WTC11 (cell line): ENCODE measurements at regions not wholly inside any gene's neighbourhood (a gene's known extent, or its start where the extent isn't known, plus 50 kb on each side); places are given as distances from the start of the nearest gene placed in this dataset.

Experiments used
- ATAC-seq: fragments of 200-7000 bp; cut with Tn5 transposase; 2 replicates; pipeline ENCODE4 v1.10.0; 2021; ENCODE audit warnings: mild to moderate bottlenecking, moderate library complexity
- CTCF ChIA-PET: fragments of 300-600 bp; sonication (Branson Sonifier 250); formaldehyde crosslinking; loops from one replicate; lab custom pipeline; 2021; ENCODE audit warnings: antibody characterized with exemption; lab: Charles Lee
- POLR2A ChIA-PET: fragments of 350-600 bp; sonication (Branson Sonifier 250); formaldehyde crosslinking; loops from one replicate; lab custom pipeline; 2021; ENCODE audit warnings: antibody characterized with exemption; lab: Charles Lee
- DNase-seq: peaks from one replicate; pipeline ENCODE4 v3.0.0; 2021; ENCODE audit warnings: low spot score
- H3K27ac Mint-ChIP-seq: 2 replicates; pipeline ENCODE4 v1.8.0; 2021; ENCODE audit warnings: mixed read lengths
- H3K27me3 Mint-ChIP-seq: 2 replicates; pipeline ENCODE4 v1.8.0; 2021; ENCODE audit warnings: low read depth, mild to moderate bottlenecking, moderate library complexity, mixed read lengths
- H3K36me3 Mint-ChIP-seq: 2 replicates; pipeline ENCODE4 v1.8.0; 2021; ENCODE audit warnings: mixed read lengths
- H3K4me1 Mint-ChIP-seq: 2 replicates; pipeline ENCODE4 v1.8.0; 2022; ENCODE audit warnings: mixed read lengths
- H3K4me3 Mint-ChIP-seq: 2 replicates; pipeline ENCODE4 v1.8.0; 2021; ENCODE audit warnings: mild to moderate bottlenecking, moderate library complexity, mixed read lengths
- H3K9me3 Mint-ChIP-seq: 2 replicates; pipeline ENCODE4 v1.8.0; 2021; ENCODE audit warnings: mixed read lengths
- CREM ChIP-seq: sonication (generic); formaldehyde crosslinking; IDR thresholded peaks from 2 replicates; pipeline ENCODE4 v1.8.1; 2022; ENCODE audit warnings: mild to moderate bottlenecking, missing genetic modification reagents, moderate library complexity
- ETV6 ChIP-seq: sonication (generic); formaldehyde crosslinking; IDR thresholded peaks from 2 replicates; pipeline ENCODE4 v1.8.1; 2022; ENCODE audit warnings: mild to moderate bottlenecking, missing genetic modification reagents
- IRF2 ChIP-seq: sonication (generic); formaldehyde crosslinking; IDR thresholded peaks from 2 replicates; pipeline ENCODE4 v1.8.0; 2022; ENCODE audit warnings: low read depth, missing genetic modification reagents, borderline replicate concordance
- MXD4 ChIP-seq: fragments of 250-450 bp; sonication (Bioruptor Pico); IDR thresholded peaks from 2 replicates; pipeline ENCODE4 v1.8.0; 2021; ENCODE audit warnings: mild to moderate bottlenecking, moderate library complexity, borderline replicate concordance
- NR1H2 ChIP-seq: sonication (generic); formaldehyde crosslinking; IDR thresholded peaks from 2 replicates; pipeline ENCODE4 v1.9.0; 2021; ENCODE audit warnings: mild to moderate bottlenecking, moderate library complexity, missing genetic modification reagents
- SP1 ChIP-seq: sonication (generic); formaldehyde crosslinking; conservative IDR thresholded peaks from 2 replicates; pipeline ENCODE4 v1.8.1; 2022; ENCODE audit warnings: missing genetic modification reagents
- TCF7 ChIP-seq: sonication (generic); formaldehyde crosslinking; IDR thresholded peaks from 2 replicates; pipeline ENCODE4 v1.8.0; 2022; ENCODE audit warnings: mild to moderate bottlenecking, low read depth, missing genetic modification reagents, moderate library complexity
- TEAD1 ChIP-seq: sonication (generic); formaldehyde crosslinking; IDR thresholded peaks from 2 replicates; pipeline ENCODE4 v1.8.0; 2022; ENCODE audit warnings: mild to moderate bottlenecking, missing genetic modification reagents
- TEAD4 ChIP-seq: sonication (generic); formaldehyde crosslinking; IDR thresholded peaks from 2 replicates; pipeline ENCODE4 v1.8.0; 2022; ENCODE audit warnings: mild to moderate bottlenecking, missing genetic modification reagents
- ZNF232 ChIP-seq: sonication (generic); formaldehyde crosslinking; IDR thresholded peaks from 2 replicates; pipeline ENCODE4 v1.8.0; 2022; ENCODE audit warnings: mild to moderate bottlenecking, missing genetic modification reagents
- ZNF317 ChIP-seq: sonication (generic); formaldehyde crosslinking; IDR thresholded peaks from 2 replicates; pipeline ENCODE4 v1.8.1; 2023; ENCODE audit warnings: low read depth, mild to moderate bottlenecking, moderate library complexity, missing genetic modification reagents, borderline replicate concordance
- TF ChIP-seq, protein P1 (sequence below): sonication (generic); formaldehyde crosslinking; IDR thresholded peaks from 2 replicates; pipeline ENCODE4 v1.8.1; 2022; ENCODE audit warnings: mild to moderate bottlenecking, moderate library complexity, missing genetic modification reagents
- TF ChIP-seq, protein P2 (sequence below): sonication (generic); formaldehyde crosslinking; IDR thresholded peaks from 2 replicates; pipeline ENCODE4 v1.8.1; 2023; ENCODE audit warnings: mild to moderate bottlenecking, moderate library complexity, missing genetic modification reagents
- TF ChIP-seq, protein P3 (sequence below): sonication (generic); formaldehyde crosslinking; IDR thresholded peaks from 2 replicates; pipeline ENCODE4 v1.8.0; 2022; ENCODE audit warnings: missing genetic modification reagents
- TF ChIP-seq, protein P4 (sequence below): sonication (generic); formaldehyde crosslinking; IDR thresholded peaks from 2 replicates; pipeline ENCODE4 v1.8.1; 2022; ENCODE audit warnings: low read depth, missing genetic modification reagents, borderline replicate concordance
- TF ChIP-seq, protein P5 (sequence below): sonication (generic); formaldehyde crosslinking; IDR thresholded peaks from 2 replicates; pipeline ENCODE4 v1.8.0; 2023; ENCODE audit warnings: mild to moderate bottlenecking, missing genetic modification reagents
- TF ChIP-seq, protein P6 (sequence below): sonication (generic); formaldehyde crosslinking; IDR thresholded peaks from 2 replicates; pipeline ENCODE4 v1.8.1; 2022; ENCODE audit warnings: mild to moderate bottlenecking, missing genetic modification reagents, moderate library complexity, borderline replicate concordance
- TF ChIP-seq, protein P7 (sequence below): sonication (generic); formaldehyde crosslinking; IDR thresholded peaks from 2 replicates; pipeline ENCODE4 v1.8.0; 2022; ENCODE audit warnings: mild to moderate bottlenecking, missing genetic modification reagents
- TF ChIP-seq, protein P8 (sequence below): sonication (generic); formaldehyde crosslinking; IDR thresholded peaks from 2 replicates; pipeline ENCODE4 v1.8.0; 2023; ENCODE audit warnings: missing genetic modification reagents

DNA sequence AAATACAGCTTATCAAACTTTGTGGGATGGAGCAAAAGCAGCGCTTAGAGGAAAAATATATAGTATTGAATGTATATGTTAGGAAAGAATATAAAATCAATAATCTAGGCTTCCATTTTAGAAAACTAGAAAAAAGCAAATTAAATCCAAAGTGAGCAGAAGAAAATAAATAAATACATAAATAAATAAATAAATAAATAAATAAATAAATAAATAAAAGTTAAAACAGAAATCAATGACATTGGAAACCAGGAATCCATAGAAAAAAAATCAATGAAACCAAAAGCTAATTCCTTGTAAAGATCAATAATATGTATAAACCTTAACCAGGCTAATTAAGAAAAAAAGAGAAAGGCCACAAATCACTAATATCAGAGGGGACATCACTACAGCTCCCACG, 141.8 kb upstream of the C1QTNF7 start (continued):
- TF ChIP-seq, protein P1, sequence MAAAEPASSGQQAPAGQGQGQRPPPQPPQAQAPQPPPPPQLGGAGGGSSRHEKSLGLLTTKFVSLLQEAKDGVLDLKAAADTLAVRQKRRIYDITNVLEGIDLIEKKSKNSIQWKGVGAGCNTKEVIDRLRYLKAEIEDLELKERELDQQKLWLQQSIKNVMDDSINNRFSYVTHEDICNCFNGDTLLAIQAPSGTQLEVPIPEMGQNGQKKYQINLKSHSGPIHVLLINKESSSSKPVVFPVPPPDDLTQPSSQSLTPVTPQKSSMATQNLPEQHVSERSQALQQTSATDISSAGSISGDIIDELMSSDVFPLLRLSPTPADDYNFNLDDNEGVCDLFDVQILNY (CRISPR knock-in tag): no peak
- TF ChIP-seq ETV6 (no peak), ZNF317 (no peak)
- TF ChIP-seq, protein P2, sequence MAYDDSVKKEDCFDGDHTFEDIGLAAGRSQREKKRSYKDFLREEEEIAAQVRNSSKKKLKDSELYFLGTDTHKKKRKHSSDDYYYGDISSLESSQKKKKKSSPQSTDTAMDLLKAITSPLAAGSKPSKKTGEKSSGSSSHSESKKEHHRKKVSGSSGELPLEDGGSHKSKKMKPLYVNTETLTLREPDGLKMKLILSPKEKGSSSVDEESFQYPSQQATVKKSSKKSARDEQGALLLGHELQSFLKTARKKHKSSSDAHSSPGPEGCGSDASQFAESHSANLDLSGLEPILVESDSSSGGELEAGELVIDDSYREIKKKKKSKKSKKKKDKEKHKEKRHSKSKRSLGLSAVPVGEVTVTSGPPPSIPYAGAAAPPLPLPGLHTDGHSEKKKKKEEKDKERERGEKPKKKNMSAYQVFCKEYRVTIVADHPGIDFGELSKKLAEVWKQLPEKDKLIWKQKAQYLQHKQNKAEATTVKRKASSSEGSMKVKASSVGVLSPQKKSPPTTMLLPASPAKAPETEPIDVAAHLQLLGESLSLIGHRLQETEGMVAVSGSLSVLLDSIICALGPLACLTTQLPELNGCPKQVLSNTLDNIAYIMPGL (CRISPR knock-in tag): no peak
- TF ChIP-seq, protein P3, sequence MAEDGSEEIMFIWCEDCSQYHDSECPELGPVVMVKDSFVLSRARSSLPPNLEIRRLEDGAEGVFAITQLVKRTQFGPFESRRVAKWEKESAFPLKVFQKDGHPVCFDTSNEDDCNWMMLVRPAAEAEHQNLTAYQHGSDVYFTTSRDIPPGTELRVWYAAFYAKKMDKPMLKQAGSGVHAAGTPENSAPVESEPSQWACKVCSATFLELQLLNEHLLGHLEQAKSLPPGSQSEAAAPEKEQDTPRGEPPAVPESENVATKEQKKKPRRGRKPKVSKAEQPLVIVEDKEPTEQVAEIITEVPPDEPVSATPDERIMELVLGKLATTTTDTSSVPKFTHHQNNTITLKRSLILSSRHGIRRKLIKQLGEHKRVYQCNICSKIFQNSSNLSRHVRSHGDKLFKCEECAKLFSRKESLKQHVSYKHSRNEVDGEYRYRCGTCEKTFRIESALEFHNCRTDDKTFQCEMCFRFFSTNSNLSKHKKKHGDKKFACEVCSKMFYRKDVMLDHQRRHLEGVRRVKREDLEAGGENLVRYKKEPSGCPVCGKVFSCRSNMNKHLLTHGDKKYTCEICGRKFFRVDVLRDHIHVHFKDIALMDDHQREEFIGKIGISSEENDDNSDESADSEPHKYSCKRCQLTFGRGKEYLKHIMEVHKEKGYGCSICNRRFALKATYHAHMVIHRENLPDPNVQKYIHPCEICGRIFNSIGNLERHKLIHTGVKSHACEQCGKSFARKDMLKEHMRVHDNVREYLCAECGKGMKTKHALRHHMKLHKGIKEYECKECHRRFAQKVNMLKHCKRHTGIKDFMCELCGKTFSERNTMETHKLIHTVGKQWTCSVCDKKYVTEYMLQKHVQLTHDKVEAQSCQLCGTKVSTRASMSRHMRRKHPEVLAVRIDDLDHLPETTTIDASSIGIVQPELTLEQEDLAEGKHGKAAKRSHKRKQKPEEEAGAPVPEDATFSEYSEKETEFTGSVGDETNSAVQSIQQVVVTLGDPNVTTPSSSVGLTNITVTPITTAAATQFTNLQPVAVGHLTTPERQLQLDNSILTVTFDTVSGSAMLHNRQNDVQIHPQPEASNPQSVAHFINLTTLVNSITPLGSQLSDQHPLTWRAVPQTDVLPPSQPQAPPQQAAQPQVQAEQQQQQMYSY (CRISPR knock-in tag): no peak

DNA sequence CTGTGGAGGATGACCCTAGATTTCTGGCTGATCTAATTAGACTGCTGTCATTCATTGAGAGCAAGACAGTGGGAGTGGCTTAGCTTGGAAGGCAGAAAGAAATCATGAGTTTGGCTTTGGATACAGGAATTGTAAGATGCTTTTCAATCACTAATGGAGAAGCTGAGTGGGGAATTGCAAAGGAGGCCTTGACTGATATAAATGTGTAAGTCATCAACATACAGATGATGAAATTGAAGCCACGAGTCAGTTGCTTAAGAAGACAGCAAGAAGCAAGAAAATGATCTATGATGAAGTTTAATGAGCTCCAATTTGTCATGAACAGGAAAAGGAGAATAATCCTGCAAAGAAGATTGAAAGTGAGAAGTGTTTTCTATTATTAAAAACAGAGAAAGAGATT, 136.7 kb upstream of the C1QTNF7 start:
- Mint-ChIP-seq H3K4me1 (no peaks in the 10 kb centered on the region), H3K9me3 (no peaks in the 10 kb centered on the region), H3K27ac (no peak overlapping the region), H3K36me3 (no peaks in the 10 kb centered on the region), H3K4me3 (no peak overlapping the region), H3K27me3 (no peaks in the 10 kb centered on the region)
- ChIA-PET CTCF (interaction anchor here (0.6 kb wide), 1 partner anchor 360 kb away, joined by 4 read pairs; no protein-coding TSS in a partner anchor), POLR2A (no interaction called here)
- no peak for TF ChIP-seq CREM (CRISPR knock-in tag)
- no peak for TF ChIP-seq NR1H2 (CRISPR knock-in tag)
- no peak for TF ChIP-seq IRF2 (CRISPR knock-in tag)
- TF ChIP-seq TEAD1 (CRISPR knock-in tag): no peak
- TF ChIP-seq SP1 (CRISPR knock-in tag): no peak
- TF ChIP-seq ETV6: no peak
- ATAC-seq (no peak), DNase-seq (no peak)

DNA sequence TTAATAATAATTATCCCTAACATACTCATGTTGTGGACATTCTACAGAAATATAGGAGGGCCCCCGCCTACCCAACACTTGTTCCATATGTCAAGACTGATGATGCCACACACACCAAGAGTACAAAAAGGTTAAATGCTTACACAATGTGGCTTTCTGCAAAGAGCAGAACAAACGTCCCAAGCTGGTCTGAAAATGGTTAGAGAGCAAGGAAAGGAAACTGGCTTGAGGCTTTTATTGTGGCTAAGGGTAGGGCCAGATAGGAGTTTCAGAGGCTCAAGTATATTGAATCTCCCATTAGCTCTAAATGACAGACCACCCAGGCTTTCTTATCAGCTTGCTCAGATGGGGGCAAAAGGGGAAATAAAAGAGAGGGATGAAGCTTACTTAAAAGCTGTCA, 134.1 kb upstream of the C1QTNF7 start:
- CTCF ChIA-PET: no interaction called here
- H3K4me1 Mint-ChIP-seq: no peaks in the 10 kb centered on the region
- ATAC-seq (no peak), DNase-seq (no peak)
- no peaks in the 10 kb centered on the region for H3K27me3 Mint-ChIP-seq
- H3K27ac Mint-ChIP-seq: no peak overlapping the region
- H3K36me3 Mint-ChIP-seq: no peaks in the 10 kb centered on the region
- POLR2A ChIA-PET: no interaction called here
- H3K4me3 Mint-ChIP-seq: no peak overlapping the region
- no peaks in the 10 kb centered on the region for H3K9me3 Mint-ChIP-seq
- TF ChIP-seq MXD4 (CRISPR knock-in tag): no peak
- TF ChIP-seq, protein P4, sequence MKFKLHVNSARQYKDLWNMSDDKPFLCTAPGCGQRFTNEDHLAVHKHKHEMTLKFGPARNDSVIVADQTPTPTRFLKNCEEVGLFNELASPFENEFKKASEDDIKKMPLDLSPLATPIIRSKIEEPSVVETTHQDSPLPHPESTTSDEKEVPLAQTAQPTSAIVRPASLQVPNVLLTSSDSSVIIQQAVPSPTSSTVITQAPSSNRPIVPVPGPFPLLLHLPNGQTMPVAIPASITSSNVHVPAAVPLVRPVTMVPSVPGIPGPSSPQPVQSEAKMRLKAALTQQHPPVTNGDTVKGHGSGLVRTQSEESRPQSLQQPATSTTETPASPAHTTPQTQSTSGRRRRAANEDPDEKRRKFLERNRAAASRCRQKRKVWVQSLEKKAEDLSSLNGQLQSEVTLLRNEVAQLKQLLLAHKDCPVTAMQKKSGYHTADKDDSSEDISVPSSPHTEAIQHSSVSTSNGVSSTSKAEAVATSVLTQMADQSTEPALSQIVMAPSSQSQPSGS (CRISPR knock-in tag): no peak
- no peak for TF ChIP-seq TCF7
- TF ChIP-seq, protein P5, sequence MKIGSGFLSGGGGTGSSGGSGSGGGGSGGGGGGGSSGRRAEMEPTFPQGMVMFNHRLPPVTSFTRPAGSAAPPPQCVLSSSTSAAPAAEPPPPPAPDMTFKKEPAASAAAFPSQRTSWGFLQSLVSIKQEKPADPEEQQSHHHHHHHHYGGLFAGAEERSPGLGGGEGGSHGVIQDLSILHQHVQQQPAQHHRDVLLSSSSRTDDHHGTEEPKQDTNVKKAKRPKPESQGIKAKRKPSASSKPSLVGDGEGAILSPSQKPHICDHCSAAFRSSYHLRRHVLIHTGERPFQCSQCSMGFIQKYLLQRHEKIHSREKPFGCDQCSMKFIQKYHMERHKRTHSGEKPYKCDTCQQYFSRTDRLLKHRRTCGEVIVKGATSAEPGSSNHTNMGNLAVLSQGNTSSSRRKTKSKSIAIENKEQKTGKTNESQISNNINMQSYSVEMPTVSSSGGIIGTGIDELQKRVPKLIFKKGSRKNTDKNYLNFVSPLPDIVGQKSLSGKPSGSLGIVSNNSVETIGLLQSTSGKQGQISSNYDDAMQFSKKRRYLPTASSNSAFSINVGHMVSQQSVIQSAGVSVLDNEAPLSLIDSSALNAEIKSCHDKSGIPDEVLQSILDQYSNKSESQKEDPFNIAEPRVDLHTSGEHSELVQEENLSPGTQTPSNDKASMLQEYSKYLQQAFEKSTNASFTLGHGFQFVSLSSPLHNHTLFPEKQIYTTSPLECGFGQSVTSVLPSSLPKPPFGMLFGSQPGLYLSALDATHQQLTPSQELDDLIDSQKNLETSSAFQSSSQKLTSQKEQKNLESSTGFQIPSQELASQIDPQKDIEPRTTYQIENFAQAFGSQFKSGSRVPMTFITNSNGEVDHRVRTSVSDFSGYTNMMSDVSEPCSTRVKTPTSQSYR (CRISPR knock-in tag): no peak
- TF ChIP-seq, protein P6, sequence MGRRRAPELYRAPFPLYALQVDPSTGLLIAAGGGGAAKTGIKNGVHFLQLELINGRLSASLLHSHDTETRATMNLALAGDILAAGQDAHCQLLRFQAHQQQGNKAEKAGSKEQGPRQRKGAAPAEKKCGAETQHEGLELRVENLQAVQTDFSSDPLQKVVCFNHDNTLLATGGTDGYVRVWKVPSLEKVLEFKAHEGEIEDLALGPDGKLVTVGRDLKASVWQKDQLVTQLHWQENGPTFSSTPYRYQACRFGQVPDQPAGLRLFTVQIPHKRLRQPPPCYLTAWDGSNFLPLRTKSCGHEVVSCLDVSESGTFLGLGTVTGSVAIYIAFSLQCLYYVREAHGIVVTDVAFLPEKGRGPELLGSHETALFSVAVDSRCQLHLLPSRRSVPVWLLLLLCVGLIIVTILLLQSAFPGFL (CRISPR knock-in tag): no peak
- TF ChIP-seq, protein P7, sequence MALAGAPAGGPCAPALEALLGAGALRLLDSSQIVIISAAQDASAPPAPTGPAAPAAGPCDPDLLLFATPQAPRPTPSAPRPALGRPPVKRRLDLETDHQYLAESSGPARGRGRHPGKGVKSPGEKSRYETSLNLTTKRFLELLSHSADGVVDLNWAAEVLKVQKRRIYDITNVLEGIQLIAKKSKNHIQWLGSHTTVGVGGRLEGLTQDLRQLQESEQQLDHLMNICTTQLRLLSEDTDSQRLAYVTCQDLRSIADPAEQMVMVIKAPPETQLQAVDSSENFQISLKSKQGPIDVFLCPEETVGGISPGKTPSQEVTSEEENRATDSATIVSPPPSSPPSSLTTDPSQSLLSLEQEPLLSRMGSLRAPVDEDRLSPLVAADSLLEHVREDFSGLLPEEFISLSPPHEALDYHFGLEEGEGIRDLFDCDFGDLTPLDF (CRISPR knock-in tag): no peak
- TF ChIP-seq ZNF232 (CRISPR knock-in tag): no peak
- TF ChIP-seq, protein P8, sequence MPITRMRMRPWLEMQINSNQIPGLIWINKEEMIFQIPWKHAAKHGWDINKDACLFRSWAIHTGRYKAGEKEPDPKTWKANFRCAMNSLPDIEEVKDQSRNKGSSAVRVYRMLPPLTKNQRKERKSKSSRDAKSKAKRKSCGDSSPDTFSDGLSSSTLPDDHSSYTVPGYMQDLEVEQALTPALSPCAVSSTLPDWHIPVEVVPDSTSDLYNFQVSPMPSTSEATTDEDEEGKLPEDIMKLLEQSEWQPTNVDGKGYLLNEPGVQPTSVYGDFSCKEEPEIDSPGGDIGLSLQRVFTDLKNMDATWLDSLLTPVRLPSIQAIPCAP (CRISPR knock-in tag): no peak
- no peak for TF ChIP-seq TEAD4
